ENCODE measurements at regions not wholly inside any gene's neighbourhood (a gene's known extent, or its start where the extent isn't known, plus 50 kb on each side); places are given as distances from the start of the nearest gene placed in this dataset.

DNA sequence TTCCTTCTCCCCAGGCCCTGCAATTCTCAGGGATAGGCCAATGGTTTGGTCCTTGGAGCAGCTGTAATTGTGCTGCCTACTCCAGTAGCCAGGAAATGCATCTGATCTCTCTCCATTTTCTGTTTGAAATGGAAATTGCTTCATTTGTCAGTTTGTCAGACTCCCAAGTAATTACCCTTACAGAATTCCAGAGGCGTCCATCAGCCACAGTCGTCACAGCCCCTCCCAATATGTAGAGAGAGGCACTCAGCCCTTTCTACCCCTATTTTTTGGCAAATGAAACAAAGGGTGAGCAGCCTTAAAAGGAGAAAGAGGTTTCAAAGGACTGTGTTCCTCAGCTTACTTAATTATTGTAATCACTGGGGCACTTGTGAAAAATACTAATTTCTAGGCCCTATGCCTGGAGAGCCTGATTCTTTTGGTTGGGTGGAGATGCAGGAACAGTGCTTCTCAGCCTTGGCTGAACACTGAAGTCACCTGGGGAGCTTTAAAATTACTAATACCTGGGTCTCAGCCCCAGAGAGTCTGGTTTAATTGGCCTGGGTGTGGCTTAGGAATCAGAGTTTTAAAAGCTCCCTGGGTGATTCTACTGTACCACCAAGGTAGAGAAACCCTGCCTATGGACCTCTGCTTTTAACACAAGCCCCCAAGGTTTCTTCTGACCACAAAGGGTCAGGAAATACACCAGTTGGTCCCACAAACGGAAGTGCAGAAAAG is 190.0 kb downstream of the EMP1 start (continued):
- TF ChIP-seq ZNF143 (CRISPR knock-in tag; IDR thresholded peaks at IDR 0.05), result no peak
- TF ChIP-seq SMYD3 (CRISPR knock-in tag; IDR thresholded peaks at IDR 0.05), result no peak
- TF ChIP-seq SIX4 (CRISPR knock-in tag; IDR thresholded peaks at IDR 0.05), result no peak

DNA sequence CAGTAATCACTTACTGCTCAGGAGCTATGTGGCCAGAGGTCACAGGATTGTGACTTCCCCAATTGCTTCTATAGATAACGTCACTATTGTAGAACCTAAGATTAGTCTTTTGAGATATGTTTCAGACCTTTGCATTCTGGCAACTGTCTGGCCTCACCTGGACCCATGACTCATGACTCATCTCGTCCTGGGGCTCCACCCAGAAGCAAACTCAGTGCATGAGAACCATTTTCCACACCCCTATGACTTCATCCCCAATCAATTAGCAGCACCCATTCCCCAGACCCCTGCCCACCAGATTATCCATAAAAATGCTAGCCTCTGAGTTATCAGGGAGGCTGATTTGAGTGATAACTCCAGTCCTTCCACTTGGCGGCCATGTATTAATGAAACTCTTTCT is 186.9 kb downstream of the EMP1 start:
- BruUV-seq (replicated peaks), result no TSS peak
- Histone ChIP-seq H3K9ac (ENCODE audit: insufficient read depth, low read depth, low read length) (no peak overlapping the region), H2AFZ (ENCODE audit: low read length) (no peak overlapping the region), H3K4me3 (replicated peaks in 1 of 3; ENCODE audit: insufficient read depth in 1 of 3, low read depth in 2 of 3, low read length in 3 of 3) (no peak overlapping the region), H3K36me3 (replicated peaks in 1 of 2; ENCODE audit: control insufficient read depth in 1 of 2, insufficient read depth in 2 of 2, low read length in 2 of 2) (no peaks in the 10 kb centered on the region), H3K27ac (ENCODE audit: extremely low read length, insufficient read depth, low read length) (no peak overlapping the region), H3K4me1 (ENCODE audit: insufficient read depth, low read length) (no peaks in the 10 kb centered on the region), H3K79me2 (ENCODE audit: insufficient read depth, low read length) (no peaks in the 10 kb centered on the region), H3K9me3 (ENCODE audit: low read length) (no peaks in the 10 kb centered on the region), H4K20me1 (ENCODE audit: insufficient read depth, low read length) (no peaks in the 10 kb centered on the region), H3K4me2 (ENCODE audit: low read depth, low read length) (no peak overlapping the region), H3K27me3 (ENCODE audit: control insufficient read depth in 1 of 2, insufficient read depth in 2 of 2, low read length in 2 of 2) (no peaks in the 10 kb centered on the region)
- no peak for TF ChIP-seq ZSCAN29 (CRISPR knock-in tag; conservative IDR thresholded peaks at IDR 0.05)
- no peak for TF ChIP-seq POLR2G (IDR thresholded peaks at IDR 0.05; ENCODE audit: low read depth, low read length)
- TF ChIP-seq CEBPG (CRISPR knock-in tag; IDR thresholded peaks at IDR 0.05), result no peak
- TF ChIP-seq PHB2 (IDR thresholded peaks at IDR 0.05; ENCODE audit: partially characterized antibody), result no peak
- TF ChIP-seq ISX (CRISPR knock-in tag; conservative IDR thresholded peaks at IDR 0.05), result no peak
- TF ChIP-seq PRPF4 (IDR thresholded peaks at IDR 0.05; ENCODE audit: low read depth, low read length, poor library complexity, severe bottlenecking), result no peak
- TF ChIP-seq KAT8 (CRISPR knock-in tag; IDR thresholded peaks at IDR 0.05), result no peak
- TF ChIP-seq, protein P1, sequence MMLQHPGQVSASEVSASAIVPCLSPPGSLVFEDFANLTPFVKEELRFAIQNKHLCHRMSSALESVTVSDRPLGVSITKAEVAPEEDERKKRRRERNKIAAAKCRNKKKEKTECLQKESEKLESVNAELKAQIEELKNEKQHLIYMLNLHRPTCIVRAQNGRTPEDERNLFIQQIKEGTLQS (CRISPR knock-in tag; IDR thresholded peaks at IDR 0.05), result no peak
- TF ChIP-seq, protein P2, sequence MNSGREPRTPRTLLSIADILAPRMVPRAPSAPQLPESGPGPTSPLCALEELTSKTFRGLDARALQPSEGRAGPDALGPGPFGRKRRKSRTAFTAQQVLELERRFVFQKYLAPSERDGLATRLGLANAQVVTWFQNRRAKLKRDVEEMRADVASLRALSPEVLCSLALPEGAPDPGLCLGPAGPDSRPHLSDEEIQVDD (CRISPR knock-in tag; IDR thresholded peaks at IDR 0.05; ENCODE audit: borderline replicate concordance), result no peak
- no peak for TF ChIP-seq RNF2 (conservative IDR thresholded peaks at IDR 0.05; ENCODE audit: low read depth)
- TF ChIP-seq ELF4 (CRISPR knock-in tag; IDR thresholded peaks at IDR 0.05; ENCODE audit: borderline replicate concordance), result no peak
- intact Hi-C loops (cut with micrococcal nuclease; ENCODE audit: unreplicated experiment) (no loop called here), in situ Hi-C loops (cut with HindIII; ENCODE audit: extremely low pct_ligation_motif_present, low pct_unique_long_range_greater_than_20kb) (no loop called here)
- WGBS (ENCODE audit: low lambda C conversion rate), result 15% methylated on average over 3 of the region's 3 CpGs
- DNase-seq (ENCODE audit: low spot score) (no peak), FAIRE-seq (no peak), ATAC-seq (no peak)
- ChIA-PET POLR2A (no interaction called here), CTCF (ENCODE audit: low intra/inter-chr PET ratio, low total read pairs) (no interaction called here)

Measured in HepG2 (cell line).